Smooth muscle cell of the brain vasculature (primary cell): ENCODE measurements at regions not wholly inside any gene's neighbourhood (a gene's known extent, or its start where the extent isn't known, plus 50 kb on each side); places are given as distances from the start of the nearest gene placed in this dataset.

ENCODE experiments used
- DNase-seq: peaks from one replicate; pipeline ENCODE4 v3.0.0-alpha.2; 2012; ENCODE audit warnings: low read depth, low spot score

DNA sequence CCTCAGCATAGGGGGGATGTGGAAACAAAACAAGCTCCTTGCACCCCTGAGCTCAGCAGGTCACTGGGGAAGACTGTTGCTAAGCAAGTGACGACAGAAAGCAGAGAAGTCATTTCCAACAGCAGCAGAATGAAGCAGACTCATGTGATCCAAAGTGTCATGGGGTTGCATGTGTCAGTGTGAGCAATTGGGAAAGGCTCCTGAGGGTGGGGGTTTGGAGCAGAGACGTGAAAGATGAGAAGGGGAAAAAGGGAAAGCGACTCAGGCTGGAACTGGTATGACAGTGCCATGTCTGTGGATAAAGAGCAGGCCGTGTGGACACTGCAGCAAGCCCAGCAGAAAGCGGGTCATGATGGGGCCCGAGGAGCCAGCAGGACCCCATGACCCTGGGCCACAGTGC lies 363.9 kb downstream of the PREX1 start:
- no peak for DNase-seq

DNA sequence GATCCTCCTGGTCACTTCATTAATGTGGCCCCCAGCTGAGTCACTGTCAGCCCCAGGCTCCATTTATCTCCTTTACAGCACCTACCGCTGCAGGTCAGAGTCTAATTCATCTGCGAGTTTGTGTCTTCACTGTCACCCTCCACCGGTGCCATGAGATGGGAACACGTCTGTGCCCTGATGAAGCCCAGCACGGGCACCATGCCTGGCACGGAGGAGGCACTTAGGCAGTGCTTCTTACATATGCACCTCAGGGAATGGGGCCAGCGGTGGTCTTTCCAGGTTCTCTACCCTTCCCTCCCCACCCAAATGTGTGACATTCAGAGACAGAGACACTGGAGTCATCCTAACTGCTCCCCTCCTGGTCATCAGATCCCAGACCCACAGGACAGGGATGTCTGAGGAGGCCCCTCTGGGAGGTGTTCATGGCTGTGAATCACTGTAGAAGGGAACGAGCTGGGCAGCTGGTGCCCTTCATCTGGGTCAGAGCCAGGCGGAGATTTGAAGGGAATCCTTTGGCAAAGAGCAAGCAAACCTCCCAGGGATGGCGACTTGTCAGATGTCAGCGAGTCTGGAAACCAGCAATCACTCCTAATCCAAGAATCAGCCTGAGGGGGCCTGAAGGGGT lies 364.6 kb downstream of the PREX1 start:
- DNase-seq, result no peak

DNA sequence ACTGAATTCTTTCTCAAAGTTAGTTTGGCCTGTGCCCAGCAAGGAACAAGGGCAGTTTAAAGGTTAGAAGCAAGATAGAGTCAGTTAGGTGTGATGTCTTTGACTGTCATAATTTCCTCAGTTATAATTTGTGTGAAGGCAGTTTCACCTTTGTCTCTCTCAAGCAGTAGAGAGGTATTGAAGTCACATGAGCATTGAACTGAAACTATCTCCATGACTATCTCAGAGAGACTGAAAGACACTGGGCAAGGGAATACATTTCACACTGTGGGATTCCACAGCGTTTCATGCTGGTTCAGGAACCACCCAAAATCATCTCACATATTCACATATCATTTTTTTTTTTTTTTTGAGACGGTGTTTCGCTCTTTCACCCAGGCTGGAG lies 366.1 kb downstream of the PREX1 start:
- DNase-seq, result no peak

DNA sequence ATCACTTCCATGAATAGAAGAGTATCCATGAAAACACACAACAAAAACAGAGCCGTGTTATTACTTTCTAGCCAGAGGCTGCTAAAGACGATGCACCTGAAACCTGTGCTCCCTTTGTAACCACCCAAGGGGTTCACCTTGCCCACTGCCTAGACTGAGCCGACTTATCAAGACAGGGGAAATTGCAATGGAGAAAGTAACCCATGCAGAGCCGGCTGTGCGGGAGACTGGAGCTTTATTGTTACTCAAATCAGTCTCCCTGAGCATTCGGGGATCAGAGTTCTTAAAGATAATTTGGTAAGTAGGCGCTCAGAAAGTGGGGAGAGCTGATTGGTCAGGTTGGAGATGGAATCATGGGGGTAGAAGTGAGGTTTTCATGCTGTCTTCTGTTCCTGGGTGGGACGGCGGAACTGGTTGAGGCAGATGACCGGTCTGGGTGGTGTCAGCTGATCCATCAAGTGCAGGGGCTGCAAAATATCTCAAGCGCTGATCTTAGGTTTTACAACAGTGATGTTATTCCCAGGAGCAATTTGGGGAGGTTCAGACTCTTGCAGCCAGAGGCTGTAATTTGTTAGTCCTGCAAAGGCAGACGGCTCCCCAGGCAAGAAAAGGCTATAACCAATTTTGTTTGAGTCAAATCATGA lies 366.6 kb downstream of the PREX1 start:
- DNase-seq, result no peak

DNA sequence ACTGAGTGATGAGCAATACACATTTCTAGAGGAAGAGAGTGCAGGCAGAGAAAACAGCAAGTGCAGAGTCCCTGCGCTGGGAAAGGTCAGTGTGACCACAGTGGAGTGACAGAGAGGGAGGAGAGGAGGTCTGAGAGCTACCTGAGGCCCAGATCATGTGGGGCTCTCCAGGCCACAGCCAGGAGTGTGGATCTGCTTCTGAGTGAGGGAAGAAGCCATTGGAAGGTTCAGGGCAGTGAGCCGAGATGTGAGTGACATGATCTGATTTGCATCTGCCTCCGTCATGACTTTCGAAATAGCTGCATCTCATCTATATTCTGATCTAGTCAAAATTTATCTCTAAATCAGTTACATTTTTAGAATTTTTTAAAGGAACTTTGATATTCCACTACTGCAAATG lies 367.1 kb downstream of the PREX1 start:
- no peak for DNase-seq

DNA sequence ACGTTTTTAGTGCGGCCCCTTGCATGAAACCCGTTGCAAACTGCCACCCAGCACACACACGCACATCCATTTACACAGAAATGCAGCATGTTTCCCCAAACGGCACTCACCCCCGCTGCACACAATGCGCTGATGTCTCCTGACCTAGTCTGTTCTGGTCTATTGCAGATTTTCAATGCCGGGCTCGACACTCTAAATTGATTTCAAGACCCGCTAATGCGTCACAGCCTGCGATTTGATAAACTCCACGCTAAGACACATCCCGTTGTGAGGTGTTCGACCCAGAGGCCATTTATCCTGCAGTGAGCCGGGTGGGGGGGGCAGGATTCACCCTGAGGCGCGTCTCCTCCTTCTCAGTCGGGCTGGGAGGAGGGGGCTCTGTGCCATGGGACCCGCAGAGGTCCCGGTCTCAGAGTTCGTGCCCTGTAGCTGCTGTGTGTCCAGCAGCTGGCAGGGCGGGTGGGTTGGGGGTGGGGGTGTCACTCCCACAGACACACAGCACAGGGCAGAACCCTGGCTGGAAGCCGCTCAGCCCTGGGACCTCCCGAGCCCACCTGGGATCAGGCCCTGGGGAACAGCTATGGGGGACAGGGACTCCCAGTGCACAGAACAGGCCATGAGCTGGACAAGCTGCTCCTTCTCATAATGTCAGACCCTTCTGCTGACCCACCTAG lies 367.9 kb downstream of the PREX1 start:
- no peak for DNase-seq

DNA sequence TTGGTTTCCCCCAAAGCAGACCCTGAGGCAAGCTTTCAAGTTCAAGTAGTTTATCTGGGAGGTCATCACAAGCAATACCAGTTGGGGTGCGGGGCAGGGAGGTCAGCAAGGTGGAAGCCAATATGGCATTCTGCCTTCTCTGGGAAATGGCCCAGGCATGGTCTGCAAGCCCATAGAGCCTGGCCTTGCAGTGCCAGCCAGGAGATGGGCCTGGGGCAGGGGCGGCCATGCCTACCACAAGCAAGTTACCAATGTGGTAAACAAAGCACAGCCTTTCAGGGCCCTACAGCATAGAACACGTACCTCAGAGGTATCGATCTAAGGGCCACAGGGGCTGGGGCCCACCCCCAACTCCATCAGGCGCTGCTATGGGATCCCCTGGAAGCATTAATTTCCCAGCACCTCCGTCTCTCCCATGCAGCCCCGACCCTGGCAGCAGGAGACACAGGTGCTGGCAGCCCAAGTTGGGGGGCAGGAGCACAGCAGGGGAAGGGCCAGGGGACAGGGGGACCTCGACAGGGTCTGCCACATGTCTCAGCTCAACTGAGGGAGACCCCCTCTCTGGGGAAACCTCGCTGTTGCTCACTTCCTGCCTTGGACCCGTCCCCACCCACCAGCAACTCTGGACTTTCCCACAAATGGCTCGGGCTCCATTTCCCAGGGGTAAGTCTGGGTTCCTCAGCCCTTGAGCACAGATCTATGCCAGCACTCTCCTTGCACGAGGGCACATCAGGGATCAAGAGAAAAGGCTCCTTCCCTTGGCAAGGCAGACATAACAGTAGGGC lies 369.0 kb downstream of the PREX1 start:
- no peak for DNase-seq

DNA sequence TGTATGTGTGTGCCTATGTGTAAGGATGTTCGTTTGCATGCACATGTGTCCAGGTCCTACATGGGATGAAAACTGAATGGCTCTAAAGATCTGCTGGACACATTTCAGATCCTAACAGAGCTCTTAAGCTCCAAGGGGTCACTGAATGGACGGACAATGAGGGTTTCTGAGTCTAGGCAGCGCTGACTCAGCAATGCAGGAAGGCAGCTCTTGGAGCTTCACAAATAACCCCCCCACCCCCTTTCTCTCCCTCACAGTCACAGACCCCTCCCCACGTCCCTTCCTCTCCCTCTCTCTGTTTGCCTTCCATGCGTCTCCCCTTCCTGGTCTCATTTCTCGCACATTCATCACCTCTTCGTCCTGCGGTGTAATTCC lies 369.8 kb downstream of the PREX1 start:
- DNase-seq, result no peak

DNA sequence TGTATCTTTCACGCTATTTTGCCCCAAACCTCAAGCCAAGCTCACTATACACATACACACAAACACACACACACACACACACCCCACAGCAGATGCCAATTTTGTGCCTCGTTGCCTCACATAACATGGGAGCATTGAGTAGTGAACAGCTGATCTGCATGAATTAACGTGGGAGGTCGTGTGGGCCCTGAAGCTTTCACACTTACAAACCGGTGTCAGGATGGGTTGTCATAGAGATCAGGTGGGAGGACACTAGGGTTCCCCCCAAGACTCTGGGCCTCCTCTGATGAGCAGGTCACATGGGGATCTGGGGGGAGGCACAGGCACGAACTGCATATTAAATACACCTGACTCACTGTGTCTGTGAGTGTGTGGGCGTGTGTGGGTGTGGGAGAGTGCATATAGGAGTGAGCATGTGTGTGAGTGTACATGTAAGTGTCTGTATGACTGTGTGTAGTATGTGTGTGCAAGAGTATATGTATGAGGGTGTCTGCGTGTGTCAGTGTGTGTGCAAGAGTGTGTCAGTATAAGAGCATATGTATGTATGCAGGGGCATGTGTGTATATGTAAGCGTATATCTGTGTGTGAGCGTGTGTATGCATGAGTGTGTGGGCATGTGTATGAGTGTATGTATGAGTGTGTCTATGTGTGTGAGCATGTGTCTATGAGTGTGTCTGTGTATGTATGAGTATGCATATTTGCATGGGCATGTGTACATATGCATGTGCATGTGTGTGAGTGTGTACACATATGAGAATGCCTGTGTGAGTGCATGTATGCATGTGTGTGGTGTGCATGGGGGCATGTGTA lies 370.4 kb downstream of the PREX1 start:
- DNase-seq, result no peak

DNA sequence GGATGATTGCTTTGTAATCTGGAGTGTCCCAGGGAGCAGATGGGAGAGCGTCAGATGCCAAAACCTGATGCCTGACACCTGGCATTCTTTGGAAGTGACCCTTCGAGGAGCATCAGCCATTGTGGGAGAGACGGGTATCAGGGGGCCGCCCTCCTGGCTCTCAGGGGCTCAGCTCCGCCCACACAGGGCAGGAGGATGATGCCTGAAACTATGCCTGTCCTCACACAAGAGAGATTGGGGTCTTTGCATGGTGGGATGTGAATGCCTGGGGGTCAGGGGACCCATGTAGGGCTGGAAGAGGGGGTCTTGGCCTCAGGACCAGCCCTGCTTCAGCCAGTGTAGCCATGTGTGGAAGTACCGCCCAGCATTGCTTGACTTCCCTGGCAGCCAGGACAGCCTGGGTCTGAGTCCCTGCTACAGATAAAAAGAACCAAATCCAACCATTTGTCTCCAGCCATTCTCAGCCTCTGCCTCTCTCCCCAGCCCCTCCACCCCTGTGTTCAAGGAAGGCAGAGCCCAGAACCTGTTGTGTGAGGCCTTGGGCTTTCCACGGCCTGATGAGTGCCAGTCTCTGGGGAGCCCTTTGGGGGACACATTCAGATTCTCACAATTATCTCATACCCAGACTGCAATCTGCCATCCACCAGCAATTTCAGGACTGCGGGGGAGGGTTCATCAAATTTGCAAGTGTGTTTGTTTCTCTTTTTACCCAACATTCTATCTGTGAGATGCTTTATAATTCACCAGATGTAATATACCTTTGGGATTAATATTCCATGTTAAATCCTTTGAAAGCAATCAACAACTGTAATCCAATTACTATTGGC lies 371.2 kb downstream of the PREX1 start:
- DNase-seq, result no peak

DNA sequence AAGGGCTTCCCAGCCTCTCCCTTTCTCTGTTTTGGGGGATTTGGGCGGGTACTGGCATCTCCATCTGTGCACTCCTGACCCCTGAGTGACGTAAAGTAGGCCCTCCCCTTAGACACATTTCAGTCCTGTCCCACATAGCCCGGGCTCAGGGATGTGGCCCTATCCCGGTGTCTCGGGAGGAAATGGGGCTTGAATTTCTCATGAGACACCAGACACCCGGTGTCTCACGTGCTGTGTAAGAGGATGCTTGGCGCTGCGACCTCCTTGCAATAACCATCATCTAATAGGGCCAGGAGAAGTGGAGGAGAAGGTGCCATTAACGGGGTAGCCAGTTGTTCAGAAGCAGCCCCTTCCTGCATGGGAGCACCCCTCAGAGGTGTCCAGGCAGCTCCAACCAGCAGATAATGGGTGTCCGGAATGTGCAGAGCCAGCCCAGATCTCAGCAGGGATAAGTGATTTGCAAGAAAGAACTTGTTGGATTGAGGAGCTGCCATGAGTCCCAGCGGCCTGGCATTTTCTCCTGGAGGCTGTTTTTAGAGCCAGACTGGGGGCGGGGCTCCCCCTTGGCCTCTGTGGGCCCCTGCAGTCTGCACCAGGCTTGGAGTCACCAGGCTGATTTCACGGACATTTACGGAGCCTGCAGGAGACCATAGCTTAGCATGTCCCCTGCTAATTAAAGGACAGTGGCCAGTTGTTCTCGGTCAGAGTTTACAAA lies 372.0 kb downstream of the PREX1 start:
- DNase-seq, result no peak

DNA sequence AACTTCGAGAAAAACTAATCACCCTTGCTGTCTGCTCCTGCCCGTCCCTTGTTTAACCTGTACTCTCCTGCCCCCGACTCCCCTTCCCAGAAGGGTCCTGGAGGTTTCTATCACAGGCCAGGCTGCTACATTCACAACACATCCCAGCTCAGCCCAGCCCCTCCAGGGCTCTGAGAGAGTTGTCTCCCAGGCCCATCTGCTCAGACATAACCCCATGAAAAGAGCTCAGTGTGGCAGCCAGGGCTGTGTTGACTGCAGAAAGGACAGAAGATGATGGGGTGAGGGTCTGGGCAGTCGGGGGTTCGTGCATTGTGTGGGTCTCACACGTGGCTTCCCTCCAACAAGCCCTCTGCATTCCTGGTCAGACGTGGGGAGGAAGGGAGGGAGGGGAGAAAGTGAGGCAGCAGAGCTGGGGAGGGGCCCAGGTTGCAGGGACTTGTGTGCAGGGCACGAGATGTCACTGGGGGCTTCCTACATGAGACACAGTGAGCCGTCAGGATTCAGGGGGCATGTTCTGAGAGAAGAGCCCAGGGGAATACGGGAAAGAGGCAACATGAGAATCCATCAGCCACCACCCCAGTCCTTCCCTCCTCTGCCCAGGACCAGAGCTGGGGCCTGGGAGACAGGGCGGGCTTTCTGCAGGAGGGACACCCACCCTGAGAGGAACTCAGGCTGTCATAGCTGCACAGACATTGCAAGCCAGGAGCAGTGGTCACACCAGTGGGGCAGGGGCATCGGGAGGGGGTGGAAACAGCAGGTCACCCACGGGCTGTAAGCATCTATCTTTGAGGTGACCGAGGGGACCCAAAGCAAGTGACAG lies 372.9 kb downstream of the PREX1 start:
- DNase-seq, result no peak

DNA sequence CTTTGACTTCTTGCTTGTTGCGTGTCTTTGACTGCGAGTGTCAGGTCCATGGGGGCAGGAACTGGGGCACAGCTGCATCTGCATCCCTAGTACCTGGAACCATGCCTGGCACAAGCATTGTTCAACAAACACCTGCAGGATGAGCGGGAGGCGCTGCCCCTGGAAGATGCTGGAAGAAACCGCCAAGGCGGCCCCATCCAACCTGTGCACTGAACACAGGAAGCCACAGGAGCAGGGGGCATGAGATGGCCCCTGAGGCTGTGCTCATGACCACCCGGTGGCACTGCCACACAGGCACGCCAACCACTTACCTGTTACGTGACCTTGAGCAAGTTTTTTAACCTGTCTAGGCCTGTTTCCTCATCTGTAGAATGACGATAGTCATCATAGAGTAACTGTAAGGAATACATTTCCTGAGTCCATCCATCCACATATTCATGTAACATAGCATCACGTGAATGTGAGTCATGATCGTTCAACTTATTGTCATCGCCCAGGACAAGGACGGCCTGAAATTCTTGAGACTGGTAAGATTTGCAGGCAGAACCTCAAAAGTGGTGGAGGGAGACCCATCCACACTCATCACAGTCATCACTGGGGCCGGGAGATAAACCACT lies 374.2 kb downstream of the PREX1 start:
- DNase-seq, result no peak

DNA sequence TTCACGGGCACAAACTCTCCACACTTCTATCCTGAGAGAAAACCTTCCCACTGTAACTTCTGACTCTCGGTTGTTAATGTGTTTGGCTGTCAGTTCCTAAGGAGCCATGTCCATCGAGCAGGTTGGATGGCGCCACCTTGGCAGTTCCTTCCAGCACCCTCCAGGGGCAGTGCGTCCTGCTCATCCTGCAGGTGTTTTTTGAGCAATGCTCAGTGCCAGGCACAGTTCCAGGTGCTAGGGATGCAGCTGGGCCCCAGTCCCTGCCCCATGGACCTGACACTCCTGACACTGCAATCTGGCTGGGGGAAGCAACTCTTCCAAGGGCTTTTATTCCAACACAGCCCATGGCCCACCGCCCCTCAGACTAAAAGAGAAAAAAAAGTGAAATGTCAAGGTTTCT lies 376.4 kb downstream of the PREX1 start:
- no peak for DNase-seq

DNA sequence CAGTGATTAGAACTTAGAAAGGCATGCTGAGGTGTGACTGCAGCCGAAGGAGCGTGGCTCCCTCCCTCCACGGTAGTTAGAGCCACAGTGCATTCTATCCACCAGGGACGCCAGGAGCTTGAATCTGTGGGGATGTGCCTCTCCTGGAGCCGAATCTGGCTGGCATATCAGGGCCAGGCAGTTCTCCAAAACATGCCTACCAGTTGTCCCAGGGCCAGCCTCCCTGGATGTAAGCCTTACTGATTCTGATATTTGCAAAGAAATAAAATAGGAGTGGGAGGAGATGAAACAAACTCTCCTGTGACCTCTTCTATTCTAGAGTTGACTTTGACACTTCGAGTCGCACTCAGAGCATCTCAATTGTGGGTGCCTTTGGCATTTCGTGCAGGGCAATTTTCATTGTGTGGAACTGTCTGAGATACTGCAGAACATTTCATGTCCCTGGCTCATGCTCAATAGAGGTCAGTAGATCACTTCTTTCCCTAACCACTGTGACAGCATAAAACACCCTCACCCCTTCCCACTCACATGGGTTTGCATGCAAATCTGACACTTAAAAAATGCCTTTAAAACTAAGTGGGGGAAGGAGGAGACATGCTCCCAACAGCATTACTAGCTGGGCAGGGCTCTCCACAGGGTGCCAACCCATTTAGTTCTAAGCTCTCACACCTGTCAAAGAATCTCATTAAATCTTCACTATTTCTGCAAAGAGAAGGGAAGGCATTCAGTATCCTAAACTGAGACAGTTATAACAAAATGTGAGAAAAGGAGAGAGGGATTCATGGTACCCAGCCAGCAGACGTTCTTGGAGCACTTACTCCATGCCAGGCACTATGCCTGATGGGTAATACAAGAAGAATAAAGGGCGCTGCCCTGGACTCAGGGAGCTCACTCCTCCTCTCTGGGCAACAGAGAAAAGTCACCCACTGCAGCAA lies 378.9 kb downstream of the PREX1 start:
- no peak for DNase-seq

DNA sequence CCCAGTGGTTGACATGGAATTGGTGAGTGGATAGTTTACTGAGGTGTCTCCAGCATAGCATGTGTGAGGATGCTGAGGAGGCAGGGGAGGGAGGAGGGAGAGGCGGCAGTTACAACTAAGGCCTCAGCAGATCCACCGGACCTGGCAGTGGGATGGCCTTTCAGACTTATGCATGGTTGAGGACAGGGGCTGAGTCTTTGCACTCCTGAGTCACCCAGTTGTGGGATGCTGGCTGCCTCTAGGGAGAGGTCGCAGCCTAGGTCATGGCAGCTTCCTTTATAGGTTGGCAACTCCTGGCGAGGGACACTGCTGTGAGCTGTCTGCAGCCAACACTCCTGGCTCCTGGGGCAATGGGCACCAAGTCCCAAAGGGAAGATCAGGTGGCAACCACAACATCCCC lies 380.3 kb downstream of the PREX1 start:
- DNase-seq, result no peak

DNA sequence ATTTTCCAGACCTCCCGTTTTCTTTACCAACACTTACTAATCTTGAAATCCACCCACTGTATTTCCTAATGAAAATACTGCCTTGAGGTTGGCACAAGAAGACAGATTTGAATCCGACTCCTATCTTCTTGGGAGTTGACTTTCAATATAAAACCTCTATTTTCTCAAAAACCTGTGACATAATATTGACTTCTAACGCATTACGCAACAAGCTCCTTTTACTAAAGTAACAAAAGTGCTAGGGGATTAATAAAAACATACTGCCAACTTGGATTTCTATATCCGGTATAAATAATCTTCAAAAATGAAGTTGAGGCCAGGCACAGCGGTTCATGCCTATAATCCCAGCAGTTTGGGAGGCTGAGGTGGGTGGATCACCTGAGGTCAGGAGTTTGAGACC lies 382.0 kb downstream of the PREX1 start:
- no peak for DNase-seq

DNA sequence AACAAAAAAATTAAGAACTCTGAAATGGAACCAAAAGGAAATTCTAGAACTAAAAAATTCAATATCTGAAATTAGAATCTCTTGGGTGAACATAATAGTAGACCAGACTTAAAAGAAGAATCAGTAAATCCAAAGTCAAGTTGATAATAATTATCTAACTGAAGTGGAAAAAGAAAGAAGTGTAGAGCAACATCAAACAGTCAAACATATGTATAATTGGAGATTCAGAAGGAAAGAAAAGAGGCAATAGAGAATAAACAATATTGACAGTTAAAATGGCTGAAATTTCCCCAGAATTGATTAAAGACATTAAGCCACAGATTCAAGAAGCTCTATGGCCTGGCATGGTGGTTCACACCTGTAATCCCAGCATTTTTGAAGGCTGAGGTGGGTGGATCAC lies 383.6 kb downstream of the PREX1 start:
- DNase-seq, result no peak
